LNCaP clone FGC (cell line): ENCODE measurements at regions not wholly inside any gene's neighbourhood (a gene's known extent, or its start where the extent isn't known, plus 50 kb on each side); places are given as distances from the start of the nearest gene placed in this dataset.

Source experiments
- DNase-seq: peaks from one replicate; pipeline ENCODE4 v3.0.0-alpha.2; 2011; ENCODE audit warnings: low read depth
- H3K4me3 ChIP-seq: 2 replicates; pipeline ENCODE4 v1.5.1; 2011; ENCODE audit warnings: mild to moderate bottlenecking, low read depth, low read length, control low read depth
- CTCF ChIP-seq: IDR thresholded peaks from 2 replicates; pipeline ENCODE4 v1.5.1; 2012; ENCODE audit warnings: mild to moderate bottlenecking; ENCODE audit not compliant: control insufficient read depth, insufficient read depth; ENCODE audit errors: extremely low read depth

GRCh38 chr14:53758141-53758540, 198.5 kb downstream of the BMP4 start:
- TF ChIP-seq CTCF: no peak
- no peak overlapping the region for H3K4me3 ChIP-seq
- DNase-seq: no peak

GRCh38 chr14:53757732-53758131, 198.9 kb downstream of the BMP4 start:
- no peak for DNase-seq
- no peak for TF ChIP-seq CTCF

GRCh38 chr14:53751650-53752049, 205.0 kb downstream of the BMP4 start:
- no peak overlapping the region for H3K4me3 ChIP-seq
- no peak for DNase-seq
- no peak for TF ChIP-seq CTCF

More at GRCh38 chr14:53757732-53758131, 198.9 kb downstream of the BMP4 start:
- H3K4me3 ChIP-seq: no peak overlapping the region

- DNase-seq: no peak
- TF ChIP-seq CTCF: no peak
Measured at GRCh38 chr14:53748691-53749090, 207.9 kb downstream of the BMP4 start.

GRCh38 chr14:53744857-53745256, 211.8 kb downstream of the BMP4 start:
- H3K4me3 ChIP-seq: no peak overlapping the region
- no peak for DNase-seq
- TF ChIP-seq CTCF: no peak

More at GRCh38 chr14:53748691-53749090, 207.9 kb downstream of the BMP4 start:
- no peak overlapping the region for H3K4me3 ChIP-seq

- H3K4me3 ChIP-seq: no peak overlapping the region
- DNase-seq: no peak
- TF ChIP-seq CTCF: no peak
Measured at GRCh38 chr14:53743371-53743770, 213.3 kb downstream of the BMP4 start.

GRCh38 chr14:53742233-53742620, 214.4 kb downstream of the BMP4 start:
- H3K4me3 ChIP-seq: no peak overlapping the region
- no peak for TF ChIP-seq CTCF
- no peak for DNase-seq
